IPS DF 4.7 (cell line): ENCODE measurements at regions not wholly inside any gene's neighbourhood (a gene's known extent, or its start where the extent isn't known, plus 50 kb on each side); places are given as distances from the start of the nearest gene placed in this dataset.

Source experiments
- DNase-seq: peaks from one replicate; pipeline ENCODE4 v3.0.0-alpha.2; 2013; ENCODE audit warnings: low spot score; ENCODE audit errors: extremely low read depth

DNA sequence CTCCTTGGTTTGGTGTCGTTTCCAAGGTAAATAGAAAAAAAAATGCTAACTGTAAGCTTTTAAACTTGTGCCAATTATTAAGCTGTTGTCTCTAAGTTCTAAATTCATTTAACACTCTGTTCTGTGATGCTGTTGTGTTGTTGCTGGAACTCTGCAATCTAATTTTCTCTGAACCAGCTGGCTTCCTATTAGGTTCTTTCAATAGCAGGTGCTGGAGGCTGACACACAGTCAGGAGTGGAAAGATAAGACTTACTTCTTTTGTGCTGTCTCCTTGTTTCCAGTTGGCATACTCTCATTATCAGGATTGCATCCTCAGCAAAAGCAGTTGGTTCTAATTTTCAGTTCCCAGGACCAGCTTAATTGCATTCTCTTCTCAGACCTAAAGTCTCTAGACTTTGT is 1252.6 kb upstream of the NUDT12 start:
- no peak for DNase-seq

DNA sequence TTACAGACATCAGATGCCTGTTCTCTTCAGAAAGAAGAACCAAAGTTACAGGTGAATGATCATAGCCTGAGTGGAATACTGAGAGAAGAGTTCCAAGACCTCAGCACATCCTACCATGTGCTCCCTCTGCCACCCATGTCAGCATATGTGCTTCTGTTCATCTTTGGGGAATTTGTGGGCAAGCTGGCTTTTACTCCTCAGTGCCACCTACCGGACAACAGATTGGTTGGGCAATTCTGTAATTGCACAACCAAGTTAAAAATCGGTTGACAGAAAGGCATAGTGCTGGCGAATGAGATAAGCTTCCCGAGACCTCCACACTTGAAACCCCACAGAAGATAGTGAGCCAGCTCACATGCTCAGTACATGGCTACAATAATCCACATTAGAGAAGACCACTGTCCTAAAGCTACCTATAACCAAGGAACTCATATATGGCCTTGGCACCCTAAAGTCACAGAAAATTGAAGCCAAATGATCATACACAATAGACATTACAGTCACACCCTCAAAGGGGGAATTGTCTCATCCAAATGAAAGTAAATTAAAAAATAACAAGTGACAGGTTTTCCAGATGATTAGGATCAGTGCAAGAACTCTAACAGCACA is 1238.0 kb upstream of the NUDT12 start:
- peak; percentile 25 for DNase-seq

DNA sequence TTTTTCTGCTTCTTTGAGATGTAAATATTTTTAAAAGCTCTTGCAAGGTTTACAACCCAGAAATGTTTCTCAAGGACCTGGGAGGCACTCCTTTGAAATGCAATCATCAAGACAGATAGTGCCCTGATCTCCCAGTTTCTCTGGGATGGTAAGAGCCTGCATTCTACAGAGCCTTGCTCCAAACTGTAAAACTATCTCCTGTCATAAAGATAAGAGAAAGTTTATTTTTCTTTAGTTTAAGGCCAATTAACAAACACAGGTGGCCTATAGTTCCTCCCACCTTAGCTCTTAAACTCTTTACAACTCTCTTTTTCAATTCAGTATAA is 1231.1 kb upstream of the NUDT12 start:
- DNase-seq = no peak

DNA sequence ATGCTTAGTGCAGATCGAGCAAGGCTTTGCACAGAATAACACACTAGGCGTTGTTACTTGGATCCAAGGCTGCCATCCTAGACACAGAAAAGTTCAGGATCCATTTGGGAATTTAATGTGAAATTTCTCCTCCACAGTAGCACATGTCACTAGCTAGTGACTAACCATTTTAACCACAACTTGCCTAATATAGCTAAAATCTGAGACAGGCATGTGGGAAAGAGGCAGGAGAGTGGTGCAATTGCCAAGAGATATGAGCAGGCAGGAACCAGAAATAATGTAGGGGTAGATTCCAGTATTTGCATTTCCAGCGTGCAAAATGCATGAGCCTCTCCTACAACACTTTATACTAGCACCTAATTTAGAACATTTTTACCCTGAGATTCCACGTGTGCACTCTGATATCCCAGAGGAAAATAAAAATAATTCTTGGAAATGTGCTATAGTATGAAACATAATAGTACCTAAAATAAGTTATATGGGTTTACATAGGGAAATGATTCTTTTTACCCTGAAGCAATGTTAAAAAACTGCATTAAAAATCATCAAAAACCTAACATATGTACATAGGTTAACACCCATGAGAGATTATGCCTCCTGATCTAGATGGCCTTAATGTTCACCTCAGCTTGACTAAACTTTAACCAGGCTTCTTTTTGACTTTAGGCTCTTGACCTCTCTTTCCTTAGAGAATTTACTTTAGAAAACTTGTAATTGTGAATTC is 1230.6 kb upstream of the NUDT12 start:
- DNase-seq = no peak

DNA sequence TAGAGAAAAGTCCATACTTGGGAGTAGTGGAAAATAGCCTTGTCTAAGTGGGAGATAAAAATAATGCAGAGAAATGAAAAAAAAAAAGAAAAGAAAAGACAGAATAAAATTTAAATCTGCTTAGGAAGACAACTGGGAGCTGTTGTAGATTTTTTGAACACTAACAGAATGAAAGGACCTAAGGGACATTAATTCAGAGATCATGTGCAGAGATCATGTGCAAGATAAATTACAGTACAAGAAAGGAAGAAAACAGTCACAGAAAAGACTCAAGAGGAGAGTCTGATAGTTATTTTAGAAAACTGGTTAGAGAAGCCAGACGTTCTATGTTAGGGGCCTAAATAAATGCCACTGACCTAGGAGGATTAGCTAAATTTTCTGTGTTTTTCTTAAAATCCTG is 1226.8 kb upstream of the NUDT12 start:
- no peak for DNase-seq

DNA sequence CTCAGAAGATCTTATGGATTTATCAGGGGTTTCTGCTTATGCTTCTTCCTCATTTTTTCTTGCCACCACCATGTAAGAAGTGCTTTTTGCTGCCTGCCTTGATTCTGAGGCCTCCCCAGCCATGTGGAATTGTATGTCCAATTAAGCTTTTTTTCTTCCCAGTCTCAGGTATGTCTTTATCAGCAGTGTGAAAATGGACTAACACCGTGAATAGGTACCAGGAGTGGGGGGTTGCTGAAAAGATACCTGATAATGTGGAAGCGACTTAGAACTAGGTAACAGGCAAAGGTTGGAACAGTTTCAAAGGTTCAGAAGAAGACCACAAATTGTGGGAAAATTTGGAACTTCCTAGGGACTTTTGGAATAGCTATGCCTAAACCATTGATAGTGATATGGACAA is 1222.5 kb upstream of the NUDT12 start:
- no peak for DNase-seq

DNA sequence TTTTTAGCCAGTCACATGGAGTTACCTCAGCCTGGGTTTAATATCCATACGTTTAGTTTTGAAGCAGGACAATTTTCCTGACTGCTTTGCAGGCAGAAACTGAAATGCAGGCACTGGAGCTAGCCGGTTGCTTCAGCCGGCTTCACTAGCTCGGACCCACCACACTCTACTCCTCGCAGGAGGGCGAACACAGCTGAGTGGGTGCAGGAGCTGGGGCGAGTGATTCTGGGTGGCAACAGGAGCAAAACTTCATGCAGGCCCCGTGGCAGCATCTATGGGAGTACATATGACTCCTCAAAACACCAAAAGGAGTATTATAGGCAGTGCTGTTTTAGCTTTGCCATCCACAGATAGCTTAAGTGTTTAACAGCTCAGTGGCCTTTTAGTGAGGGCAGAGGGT is 1211.8 kb upstream of the NUDT12 start:
- no peak for DNase-seq

DNA sequence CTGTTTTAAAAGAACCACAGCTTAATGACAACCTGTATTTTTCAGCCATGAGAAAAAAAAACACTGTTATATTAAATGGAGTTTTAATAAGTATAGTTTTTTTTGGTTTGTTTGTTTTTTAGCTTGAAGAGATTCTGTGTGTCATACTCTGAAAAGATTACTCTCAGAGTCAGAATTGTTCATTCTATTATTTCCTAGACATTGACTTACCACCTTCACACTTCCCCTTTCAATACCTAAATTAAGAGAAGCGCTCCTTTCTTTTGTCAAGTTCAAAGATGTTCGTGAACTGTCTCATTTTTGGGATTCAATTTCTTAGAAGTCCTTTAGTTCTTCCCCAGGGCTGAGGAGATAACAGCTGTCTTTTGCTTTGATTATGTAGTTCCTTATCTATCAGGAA is 1201.6 kb upstream of the NUDT12 start:
- DNase-seq = no peak

DNA sequence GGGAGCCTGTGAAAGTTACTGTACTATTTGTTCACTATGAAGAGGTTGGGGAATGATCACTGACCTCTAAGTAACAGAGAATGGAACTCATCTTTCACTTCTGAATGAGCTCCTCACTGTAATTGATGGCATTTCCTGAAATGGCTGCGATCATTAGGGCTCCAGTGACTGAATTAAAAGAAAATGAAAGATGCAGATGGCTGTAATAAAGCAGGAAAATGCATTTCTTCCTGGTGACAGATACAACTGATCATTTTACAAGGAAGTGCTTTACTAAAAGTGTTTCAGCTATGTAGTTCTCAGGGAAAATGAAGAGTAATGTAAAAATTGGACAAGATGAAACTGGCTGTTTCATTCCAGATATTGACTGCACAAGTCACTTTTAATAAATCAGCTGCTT is 1200.6 kb upstream of the NUDT12 start:
- no peak for DNase-seq

DNA sequence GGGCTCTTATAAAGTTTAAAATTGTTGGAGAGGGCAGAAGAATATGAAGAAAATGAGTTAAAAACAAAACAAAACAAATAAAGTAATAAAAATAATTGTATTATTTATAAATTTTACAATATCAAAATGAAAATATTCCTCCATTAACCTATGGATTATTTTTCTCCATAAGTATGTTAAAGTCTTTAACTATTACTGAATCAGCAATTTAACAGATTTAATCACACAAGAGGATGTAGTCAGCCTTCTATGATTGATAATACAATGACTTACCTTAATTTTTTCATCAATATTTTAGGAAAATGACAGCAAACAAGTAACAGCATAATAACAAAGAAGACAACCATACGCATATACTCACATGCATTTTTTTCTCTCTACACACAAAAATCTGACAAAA is 1195.3 kb upstream of the NUDT12 start:
- no peak for DNase-seq

DNA sequence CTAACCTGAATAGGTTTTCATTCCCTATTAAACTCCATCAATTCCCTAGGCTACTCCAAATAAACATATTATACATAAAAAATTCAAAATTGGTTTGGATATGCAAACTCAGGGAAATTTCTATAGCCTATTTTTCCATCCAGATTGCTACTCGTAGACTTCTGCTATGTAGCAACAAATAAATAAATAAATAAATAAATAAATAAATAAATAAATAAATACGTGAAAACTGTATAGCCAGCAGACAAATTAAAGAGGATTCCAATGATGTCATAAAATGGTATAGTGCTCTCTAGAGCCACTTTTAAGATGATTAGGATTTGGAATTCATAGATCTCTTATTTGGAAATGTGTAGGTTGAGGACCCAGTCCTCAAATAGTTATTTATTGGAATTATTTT is 1193.2 kb upstream of the NUDT12 start:
- no peak for DNase-seq

DNA sequence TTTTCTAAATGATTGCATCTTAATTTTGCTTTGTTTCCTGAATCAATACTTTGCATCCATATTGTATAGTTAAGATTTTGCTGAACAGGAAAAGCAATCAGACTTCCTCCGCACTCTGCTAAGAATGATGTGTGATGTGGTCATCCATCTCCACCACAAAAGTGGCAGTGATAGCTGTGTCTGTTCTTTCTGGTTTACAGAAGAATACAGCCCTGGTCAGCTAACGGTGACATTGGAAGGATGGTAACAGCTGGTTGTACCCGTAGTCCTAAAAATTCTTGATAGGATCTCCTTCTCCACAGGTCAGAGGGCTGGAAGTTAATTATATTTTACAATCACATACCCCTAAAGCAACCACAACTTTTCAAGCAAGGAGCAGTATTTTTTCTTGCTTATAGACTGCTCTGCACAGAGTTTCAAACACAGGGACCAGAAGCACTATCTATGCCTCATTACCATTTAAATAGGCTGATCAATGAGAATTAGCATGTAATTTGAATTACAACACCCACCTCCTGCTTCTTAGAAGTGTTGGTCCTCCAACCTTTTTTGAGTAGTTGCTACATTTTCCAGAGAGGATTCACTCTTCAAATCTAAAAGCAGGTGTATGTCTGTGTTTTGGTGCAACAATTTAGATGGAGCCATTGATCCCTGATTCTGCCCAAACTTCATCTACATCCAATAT is 1191.9 kb upstream of the NUDT12 start:
- DNase-seq = no peak

DNA sequence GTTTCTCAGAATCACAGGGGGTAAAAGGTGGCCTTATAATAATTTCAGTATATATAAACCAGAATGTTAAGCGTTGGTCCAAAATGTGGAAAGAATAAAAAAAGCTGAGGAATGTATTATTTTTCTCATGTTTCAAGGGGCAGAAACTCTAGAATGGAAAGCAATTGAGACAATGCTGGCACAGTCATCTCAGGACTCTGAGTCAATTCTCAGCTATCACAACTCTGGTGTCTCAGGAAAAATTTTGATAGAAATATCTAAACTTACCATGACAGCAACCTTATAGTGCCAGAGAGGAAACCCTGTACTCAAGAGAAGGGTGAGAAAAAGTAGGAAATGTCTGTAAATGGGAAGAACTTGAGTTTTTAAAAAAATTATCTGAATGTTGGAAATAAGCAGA is 1189.4 kb upstream of the NUDT12 start:
- no peak for DNase-seq

DNA sequence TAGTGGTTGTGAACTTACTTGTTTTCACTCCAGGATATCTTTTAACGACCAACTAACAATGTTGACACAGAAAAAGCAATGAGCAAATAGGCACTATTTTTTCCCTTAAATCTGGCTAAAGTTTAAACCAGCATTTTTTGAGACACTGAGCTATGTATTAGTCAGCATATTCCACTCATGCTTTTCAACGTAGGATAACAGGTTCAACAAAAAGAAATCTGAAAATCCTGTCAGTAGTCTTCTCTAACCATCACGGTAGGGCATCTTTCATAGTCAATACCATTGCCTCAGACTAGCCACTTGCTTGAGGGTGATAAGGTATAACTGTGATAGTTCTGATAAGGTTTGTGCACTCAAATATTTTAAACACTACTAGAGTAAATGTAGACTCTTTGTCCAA is 1177.3 kb upstream of the NUDT12 start:
- no peak for DNase-seq

DNA sequence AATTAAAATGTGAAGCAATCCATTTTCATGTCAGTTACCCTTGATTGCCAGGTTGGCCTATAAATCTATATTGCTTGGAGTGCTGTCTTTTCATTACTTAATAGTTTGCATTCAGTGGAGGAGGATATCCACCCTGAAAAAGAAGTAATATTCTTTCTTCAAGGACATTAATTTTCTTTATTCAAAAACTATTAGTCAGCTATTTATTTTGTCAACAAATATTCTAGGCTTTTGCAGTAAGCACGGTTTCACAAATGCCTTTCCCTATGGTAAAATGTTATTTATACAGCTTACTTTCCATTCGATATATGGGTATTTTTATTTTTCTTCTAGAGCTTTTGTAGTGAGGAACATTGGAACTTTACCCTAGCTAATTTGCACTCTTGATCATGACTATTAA is 1176.9 kb upstream of the NUDT12 start:
- DNase-seq = no peak

DNA sequence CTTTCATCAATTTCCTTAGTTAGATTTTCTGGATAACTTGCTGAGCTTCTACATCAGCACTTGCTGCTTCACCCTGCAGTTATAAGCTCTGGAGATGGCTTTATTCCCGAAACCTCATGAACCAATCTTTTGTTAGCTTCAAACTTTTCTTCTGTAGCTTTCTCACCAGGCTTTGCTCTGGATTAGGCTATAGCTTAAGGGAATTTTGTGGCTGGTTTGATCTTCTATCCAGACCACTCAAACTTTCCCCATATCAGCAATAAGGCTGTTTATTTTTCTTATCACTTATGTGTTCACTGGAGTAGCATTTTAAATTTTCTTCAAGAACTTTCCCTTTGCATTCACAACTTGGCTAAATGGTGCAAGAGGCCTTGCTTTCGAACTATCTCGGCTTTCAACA is 1173.5 kb upstream of the NUDT12 start:
- no peak for DNase-seq

DNA sequence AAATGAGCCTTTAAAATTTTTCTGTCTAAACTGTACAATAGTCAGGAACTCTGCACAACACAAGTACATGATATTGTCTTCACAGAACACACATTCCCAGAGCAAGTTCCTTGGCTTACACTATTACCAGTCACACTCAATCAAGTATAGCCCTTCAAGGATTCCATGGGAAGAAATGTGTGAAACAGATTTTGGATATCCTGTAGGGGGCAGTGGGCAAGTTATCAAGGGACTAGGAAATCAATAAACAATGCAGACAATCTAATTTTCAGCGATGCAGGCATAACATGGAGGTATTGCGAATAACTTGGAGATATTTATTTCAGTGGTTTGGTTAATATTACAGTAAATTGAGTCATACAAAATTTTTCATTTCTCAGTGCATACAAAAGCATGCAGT is 1171.5 kb upstream of the NUDT12 start:
- DNase-seq = no peak

DNA sequence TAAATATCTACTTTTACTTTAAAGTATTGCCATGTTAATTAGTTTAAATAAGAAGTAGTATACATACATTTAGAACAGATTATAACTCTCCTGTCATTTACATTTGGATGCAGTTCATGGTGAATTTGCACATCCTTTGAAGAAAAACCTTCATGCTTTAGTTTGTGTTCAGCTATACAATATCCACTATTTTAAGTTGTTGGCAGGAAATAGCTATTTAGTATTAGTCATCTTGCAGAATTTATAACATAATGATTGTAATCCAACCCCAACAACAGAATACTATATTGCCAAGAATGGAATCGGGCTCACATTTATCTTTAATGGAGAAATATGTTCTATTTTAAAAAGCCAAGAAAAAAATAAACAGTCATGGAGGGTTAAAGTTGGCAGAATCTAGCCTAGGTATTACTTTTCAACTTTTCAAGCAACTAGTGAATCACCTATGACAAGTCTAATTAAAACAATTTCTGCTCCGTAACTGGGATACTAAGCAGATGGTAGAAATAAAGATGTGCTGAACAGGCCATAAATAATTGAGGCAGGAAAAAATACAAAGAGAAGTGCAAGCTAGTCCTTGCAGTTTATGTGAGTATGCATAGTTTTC is 1170.6 kb upstream of the NUDT12 start:
- DNase-seq = no peak

DNA sequence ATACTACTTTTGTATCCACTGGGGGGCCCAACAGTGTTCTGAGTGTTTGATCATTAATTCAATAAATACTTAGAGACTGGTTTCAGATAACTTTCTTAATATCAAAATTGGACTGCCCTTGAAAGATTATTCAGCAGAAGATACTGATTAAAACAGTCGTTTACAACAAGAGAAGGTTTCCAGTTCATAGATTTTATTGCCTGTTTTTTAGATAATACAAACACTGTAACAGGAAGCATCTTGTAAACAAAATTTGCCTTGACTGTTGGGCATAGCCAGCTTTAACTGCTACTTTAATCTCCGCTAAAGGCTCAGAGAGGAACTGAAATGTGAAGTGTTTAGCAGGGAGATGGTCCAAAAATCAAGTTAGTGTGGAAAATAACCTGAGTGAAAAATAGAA is 1168.7 kb upstream of the NUDT12 start:
- no peak for DNase-seq

DNA sequence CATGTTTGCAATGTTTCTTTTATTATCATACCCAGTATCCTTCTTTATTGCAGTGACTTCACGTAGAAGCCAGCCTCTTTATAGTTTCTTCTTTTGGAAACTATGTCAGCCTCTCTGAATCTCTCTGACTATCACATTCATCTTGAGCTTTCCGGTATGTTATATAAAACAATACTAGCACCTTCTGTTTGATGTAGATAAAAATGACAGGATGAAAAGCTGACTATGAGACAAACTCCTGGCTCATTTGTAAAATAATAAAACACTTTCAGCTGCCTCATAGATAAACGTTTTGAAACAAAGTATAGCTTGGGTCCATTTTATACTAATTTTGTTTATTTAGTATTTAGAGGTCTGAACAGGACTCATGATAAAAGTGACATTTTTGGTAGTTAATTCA is 1145.4 kb upstream of the NUDT12 start:
- DNase-seq = no peak

DNA sequence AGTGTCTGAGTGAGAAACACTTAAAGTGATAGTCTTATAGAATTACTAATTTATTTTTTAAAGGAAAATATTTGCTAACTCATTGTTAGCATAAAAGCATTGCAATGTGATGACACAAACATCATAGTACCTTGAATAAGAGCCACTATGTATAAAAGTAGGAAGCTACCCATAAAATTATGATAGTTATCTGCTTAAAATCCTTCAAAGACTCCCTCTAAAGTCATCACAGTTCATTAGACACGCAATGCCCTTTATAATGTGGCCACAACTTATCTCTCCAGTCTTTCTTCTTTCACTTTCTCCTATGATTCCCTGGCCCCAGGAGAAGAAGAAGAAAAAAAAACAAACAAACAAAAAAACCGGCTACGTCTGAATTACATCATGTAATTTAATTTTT is 1144.0 kb upstream of the NUDT12 start:
- DNase-seq = no peak

DNA sequence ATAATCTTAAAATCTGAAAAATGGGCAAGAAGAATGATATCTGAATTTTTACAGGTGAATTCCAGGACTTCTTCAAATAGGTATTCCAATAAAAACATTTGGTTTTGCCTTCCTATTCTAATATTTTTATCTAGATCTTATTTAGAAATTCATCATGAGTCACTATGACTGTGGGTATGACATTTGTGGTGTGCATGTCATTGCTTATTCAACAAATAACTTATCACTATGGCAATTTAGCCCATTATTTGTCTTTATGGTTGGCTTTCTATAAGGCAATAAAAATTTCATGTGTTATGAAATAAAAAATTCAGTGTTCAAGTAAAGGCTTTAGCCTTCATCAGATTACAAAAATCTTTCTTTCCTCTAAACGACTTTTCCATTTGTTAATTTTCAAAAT is 1139.6 kb upstream of the NUDT12 start:
- DNase-seq = no peak

DNA sequence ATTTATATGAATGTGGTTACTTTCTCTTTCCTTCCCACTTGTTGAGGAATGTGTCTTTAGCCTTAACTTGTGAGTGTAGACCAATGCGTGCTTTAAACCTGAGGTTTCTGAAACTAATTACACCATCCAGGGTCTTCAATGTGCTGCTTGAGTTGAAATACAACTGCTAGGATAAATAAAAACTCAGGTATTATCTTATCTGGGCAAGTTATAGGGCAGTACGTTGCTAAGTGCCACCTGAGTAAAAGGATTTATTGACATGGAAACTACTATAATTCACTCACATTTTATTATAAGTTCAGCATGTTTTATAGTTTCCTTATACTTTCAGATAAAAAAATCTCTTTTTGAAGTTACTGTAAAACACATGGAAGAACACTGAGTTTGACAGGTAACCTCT is 1136.8 kb upstream of the NUDT12 start:
- no peak for DNase-seq
